GM20000 (cell line): ENCODE measurements at regions not wholly inside any gene's neighbourhood (a gene's known extent, or its start where the extent isn't known, plus 50 kb on each side); places are given as distances from the start of the nearest gene placed in this dataset.

Source experiments
- DNase-seq: peaks from one replicate; pipeline ENCODE4 v3.0.0; 2012; ENCODE audit warnings: low spot score
- CTCF ChIP-seq: IDR thresholded peaks from 2 replicates; pipeline ENCODE4 v1.5.1; 2012; ENCODE audit warnings: mild to moderate bottlenecking, control low read depth; ENCODE audit errors: extremely low read depth, missing control alignments

GRCh38 chr13:73222627-73223305, 164.0 kb downstream of the KLF5 start:
- no peak for DNase-seq
- no peak for TF ChIP-seq CTCF

- TF ChIP-seq CTCF, result no peak
- DNase-seq, result no peak
Measured at GRCh38 chr13:73220966-73221720, 162.3 kb downstream of the KLF5 start.

- TF ChIP-seq CTCF, result no peak
- DNase-seq, result no peak
Measured at GRCh38 chr13:73218181-73218580, 159.4 kb downstream of the KLF5 start.

GRCh38 chr13:73216381-73216831, 157.6 kb downstream of the KLF5 start:
- no peak for DNase-seq
- no peak for TF ChIP-seq CTCF

GRCh38 chr13:73215823-73216222, 157.0 kb downstream of the KLF5 start:
- DNase-seq, result no peak

GRCh38 chr13:73212482-73212881, 153.7 kb downstream of the KLF5 start:
- DNase-seq, result no peak
- no peak for TF ChIP-seq CTCF

More at GRCh38 chr13:73215823-73216222, 157.0 kb downstream of the KLF5 start:
- no peak for TF ChIP-seq CTCF

GRCh38 chr13:73210218-73210883, 151.5 kb downstream of the KLF5 start:
- DNase-seq, result no peak
- TF ChIP-seq CTCF, result no peak
